ENCODE measurements at regions not wholly inside any gene's neighbourhood (a gene's known extent, or its start where the extent isn't known, plus 50 kb on each side); places are given as distances from the start of the nearest gene placed in this dataset.

DNA sequence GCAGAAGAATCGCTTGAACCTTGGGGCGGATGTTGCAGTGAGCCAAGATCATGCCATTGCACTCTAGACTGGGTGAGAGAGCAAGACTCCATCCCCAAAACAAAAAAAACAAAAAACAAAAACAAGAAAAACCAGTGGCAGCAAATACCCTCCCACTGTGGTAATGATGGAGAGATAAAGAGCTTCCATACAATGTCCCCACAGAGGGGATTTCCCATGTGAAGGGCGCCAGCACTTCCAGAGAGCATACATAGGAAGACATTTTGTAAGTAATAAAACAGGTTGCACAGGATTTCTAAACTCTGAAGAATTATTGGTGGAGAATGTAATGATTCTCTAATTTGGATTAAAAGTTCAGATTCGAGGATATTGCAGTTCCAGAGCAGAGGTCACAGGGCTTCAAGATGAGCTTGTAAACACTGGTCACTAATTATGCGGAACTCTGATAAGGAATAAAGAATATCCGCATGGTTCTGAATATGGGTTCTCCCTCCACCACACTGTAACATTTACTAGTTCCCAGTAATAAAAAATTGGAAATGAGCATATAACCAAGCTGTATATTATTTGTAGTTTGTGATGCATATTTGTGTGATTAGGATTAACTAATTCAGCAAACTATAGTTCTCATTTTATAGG, 290.1 kb upstream of the SLC10A2 start:
- Mint-ChIP-seq H3K36me3 (no peaks in the 10 kb centered on the region), H3K27me3 (no peaks in the 10 kb centered on the region), H3K4me3 (no peak overlapping the region), H3K27ac (no peak overlapping the region), H3K4me1 (no peaks in the 10 kb centered on the region), H3K9me3 (peaks cover 0 to 6% of the 10 kb centered on the region in 2 donors)
- ATAC-seq (replicated peaks) (no peak), DNase-seq (no peak)

DNA sequence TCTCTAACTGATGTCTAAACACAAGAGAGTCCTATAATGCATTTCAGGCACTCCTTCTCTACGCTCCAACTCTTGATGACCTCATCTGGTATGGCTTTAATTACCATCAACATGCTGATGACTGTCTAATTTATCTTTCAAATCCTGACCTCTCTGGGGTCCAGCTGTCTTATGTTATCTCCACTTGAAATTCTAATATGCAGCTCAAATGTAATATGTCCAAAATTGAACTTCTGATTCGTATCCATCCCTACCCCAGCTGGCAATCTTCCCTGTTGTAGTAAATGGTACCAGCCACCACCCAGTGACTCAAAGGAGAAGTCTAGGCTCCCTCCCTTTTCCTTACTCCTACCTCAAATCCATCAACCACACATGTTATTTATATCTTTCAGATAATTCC, 288.0 kb upstream of the SLC10A2 start:
- Mint-ChIP-seq H3K4me1 (no peaks in the 10 kb centered on the region), H3K36me3 (no peaks in the 10 kb centered on the region)
- no peak for DNase-seq

DNA sequence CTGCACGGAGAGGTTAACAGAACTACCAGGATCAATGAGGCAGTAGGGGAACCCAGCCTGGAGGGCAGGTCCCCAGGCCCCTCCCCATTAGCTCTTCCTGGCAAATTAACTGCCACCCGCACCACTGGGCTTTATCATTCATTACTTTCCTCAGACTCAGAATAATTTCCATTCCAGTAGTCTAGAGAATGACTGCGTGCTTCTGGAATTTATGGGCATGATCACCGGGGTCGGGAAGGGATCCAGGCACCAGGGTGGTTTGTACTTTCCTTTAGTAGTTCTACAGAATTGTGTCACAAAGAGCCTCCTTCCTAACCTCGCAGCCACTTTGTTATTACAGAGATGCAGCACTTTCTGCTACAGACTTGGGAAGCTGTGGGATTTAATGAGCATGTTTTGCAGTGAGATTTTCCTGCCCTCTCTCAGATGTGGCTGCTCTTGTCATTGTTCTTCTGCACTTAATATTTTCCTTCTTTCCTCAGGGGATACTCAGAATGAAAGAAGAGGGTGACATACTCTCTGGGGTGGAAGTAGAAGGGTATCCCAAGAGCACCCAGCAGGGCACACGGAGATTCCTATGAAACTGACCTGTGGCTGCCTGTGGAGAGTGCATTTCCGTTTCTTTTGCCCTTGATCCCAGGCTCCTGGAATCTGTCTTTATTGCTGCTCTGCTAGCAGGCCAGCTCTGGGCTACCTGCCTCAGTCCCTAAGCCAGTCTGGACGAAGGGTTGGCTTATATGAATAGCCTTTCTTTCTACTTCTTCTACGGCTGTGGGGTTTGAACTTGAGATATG, 285.0 kb upstream of the SLC10A2 start:
- H3K9me3 Mint-ChIP-seq: peaks cover 4 to 8% of the 10 kb centered on the region in 2 donors
- no peak overlapping the region for H3K4me3 Mint-ChIP-seq
- ATAC-seq (replicated peaks) (no peak), DNase-seq (no peak)
- H3K36me3 Mint-ChIP-seq: no peaks in the 10 kb centered on the region
- H3K27me3 Mint-ChIP-seq: no peaks in the 10 kb centered on the region
- no peaks in the 10 kb centered on the region for H3K4me1 Mint-ChIP-seq
- H3K27ac Mint-ChIP-seq: no peak overlapping the region

More for the DNA sequence above, 288.0 kb upstream of the SLC10A2 start:
- Mint-ChIP-seq H3K27me3 (no peaks in the 10 kb centered on the region), H3K4me3 (no peak overlapping the region), H3K27ac (no peak overlapping the region), H3K9me3 (peaks cover 0 to 8% of the 10 kb centered on the region in 2 donors)
- no peak for ATAC-seq (replicated peaks)

DNA sequence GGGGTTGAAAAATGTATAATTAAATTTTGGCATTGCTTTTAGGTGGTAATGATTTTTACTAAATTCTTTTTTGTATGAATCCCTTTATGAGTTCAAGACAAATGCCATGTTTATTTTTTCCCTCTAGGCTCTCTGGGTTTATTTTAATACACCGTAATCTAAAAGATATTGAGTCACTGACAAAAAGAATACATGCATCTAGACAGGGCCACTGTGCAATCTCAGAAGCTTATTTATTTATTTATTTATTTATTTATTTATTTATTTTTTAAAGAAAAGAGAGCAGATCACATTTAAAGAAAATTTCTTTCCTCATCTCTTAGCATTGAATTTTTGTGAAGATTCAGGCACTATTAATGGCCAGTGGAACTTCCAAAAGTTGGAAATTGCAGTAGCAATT, 283.9 kb upstream of the SLC10A2 start:
- no peaks in the 10 kb centered on the region for H3K4me1 Mint-ChIP-seq
- no peaks in the 10 kb centered on the region for H3K36me3 Mint-ChIP-seq
- no peak overlapping the region for H3K27ac Mint-ChIP-seq
- no peaks in the 10 kb centered on the region for H3K27me3 Mint-ChIP-seq
- peaks cover 4 to 10% of the 10 kb centered on the region in 2 donors for H3K9me3 Mint-ChIP-seq
- no peak for DNase-seq
- ATAC-seq (replicated peaks): no peak
- no peak overlapping the region for H3K4me3 Mint-ChIP-seq

DNA sequence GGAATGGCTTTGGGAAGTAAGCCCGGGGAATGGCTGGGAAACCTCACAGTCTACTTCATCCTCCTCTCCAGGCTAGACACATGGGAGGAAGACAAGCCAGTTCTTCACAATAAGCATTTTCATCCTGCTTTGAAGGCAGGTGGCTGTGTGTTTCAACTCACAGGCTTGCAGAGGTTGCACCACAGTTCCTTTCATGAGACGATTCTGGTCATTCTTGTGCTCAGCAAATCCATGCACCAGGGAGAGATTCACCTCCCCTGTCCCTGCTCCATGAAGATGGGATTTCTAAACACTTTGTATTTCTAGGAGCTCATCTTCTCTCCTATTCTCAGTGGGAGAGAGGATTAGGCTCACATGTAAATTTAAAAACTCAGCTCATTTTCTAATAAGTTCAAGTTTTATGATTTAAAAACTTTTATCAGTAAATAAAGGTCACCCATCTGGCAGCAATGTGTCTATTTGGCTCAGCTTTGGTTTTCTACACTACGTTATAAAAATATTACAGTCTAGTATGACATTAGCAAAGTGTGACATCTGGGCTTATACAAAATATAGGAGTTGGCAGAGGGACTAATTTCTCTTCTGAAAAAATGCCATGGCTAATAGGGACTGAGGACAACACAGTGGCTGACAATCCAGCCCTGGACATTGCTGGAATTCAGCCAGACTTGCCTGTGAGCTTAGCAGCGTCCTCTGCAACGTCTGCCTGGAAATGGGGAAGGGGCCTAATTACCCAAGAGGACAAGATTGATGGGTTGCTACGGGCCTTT, 283.2 kb upstream of the SLC10A2 start:
- Mint-ChIP-seq H3K4me1 (no peaks in the 10 kb centered on the region), H3K36me3 (no peaks in the 10 kb centered on the region), H3K4me3 (no peak overlapping the region), H3K9me3 (peaks cover 8 to 15% of the 10 kb centered on the region in 2 donors), H3K27me3 (no peaks in the 10 kb centered on the region), H3K27ac (no peak overlapping the region)
- ATAC-seq (replicated peaks) (no peak), DNase-seq (no peak)

DNA sequence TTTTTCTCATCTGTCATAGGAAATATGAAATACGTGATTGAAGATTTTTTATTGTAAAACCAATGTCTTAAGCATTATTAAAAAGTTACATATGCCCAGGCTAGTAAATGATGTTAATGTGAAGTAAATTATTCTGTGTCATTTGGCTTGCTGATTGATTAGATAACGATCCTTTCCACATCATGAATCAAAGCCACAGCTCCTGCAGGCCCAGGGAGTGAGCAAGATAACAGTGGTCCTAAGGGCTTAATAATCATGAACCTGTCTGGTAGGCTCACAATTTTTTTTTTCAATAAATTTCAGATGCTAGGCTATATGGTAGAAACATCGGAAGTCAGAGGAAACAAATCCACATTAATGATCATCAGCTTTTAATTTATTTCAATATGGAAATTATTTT, 269.0 kb upstream of the SLC10A2 start:
- DNase-seq: no peak
- H3K9me3 Mint-ChIP-seq: peaks cover 3 to 5% of the 10 kb centered on the region in 2 donors
- H3K4me3 Mint-ChIP-seq: no peak overlapping the region
- H3K27ac Mint-ChIP-seq: no peak overlapping the region
- no peaks in the 10 kb centered on the region for H3K4me1 Mint-ChIP-seq
- H3K27me3 Mint-ChIP-seq: no peaks in the 10 kb centered on the region
- H3K36me3 Mint-ChIP-seq: no peaks in the 10 kb centered on the region
- no peak for ATAC-seq (replicated peaks)

DNA sequence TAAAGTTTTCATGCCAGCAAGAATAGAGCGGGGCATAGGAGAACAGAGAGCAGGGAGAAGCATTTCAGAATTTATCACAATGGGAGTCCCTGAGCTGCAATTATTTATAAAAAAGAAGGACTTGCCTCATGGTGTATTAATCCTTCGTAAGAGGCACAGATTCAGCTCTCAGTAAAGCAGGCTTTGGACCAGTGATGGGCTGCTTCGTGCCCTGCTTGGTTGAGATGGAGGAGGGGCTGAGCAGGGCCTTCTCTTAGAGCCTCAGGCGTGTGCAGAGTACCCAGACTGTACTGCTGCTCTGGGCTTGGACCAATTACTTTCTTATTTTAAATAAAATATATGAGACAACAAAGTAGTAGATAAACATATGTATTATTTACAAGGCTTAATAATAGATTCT, 265.7 kb upstream of the SLC10A2 start:
- Mint-ChIP-seq H3K9me3 (no peaks in the 10 kb centered on the region), H3K27me3 (no peaks in the 10 kb centered on the region), H3K27ac (no peak overlapping the region), H3K4me3 (no peak overlapping the region), H3K4me1 (no peaks in the 10 kb centered on the region), H3K36me3 (no peaks in the 10 kb centered on the region)
- ATAC-seq (replicated peaks) (no peak), DNase-seq (no peak)

DNA sequence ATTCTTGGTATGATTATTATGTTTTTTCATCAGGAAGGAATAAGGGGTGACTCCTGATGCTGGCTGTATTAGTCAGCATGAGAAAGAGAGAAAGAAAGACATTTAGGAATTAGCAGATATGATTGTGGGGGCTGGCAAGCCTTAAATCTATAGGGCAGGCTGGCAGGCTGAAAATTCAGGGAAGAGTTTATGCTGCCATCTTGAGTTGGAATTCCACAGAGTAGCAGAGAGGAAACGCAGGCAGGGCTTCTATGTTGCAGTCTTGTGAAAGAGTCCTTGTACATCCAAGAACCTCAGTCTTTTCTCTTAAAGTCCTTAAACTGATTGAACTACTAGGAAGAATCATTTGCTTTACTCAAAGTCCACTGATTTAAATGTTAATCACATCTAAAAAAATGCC, 262.7 kb upstream of the SLC10A2 start:
- DNase-seq: no peak
- no peak for ATAC-seq (replicated peaks)
- Mint-ChIP-seq H3K9me3 (peaks cover 0 to 2% of the 10 kb centered on the region in 2 donors), H3K36me3 (no peaks in the 10 kb centered on the region), H3K4me1 (no peaks in the 10 kb centered on the region), H3K4me3 (no peak overlapping the region), H3K27me3 (no peaks in the 10 kb centered on the region), H3K27ac (no peak overlapping the region)

DNA sequence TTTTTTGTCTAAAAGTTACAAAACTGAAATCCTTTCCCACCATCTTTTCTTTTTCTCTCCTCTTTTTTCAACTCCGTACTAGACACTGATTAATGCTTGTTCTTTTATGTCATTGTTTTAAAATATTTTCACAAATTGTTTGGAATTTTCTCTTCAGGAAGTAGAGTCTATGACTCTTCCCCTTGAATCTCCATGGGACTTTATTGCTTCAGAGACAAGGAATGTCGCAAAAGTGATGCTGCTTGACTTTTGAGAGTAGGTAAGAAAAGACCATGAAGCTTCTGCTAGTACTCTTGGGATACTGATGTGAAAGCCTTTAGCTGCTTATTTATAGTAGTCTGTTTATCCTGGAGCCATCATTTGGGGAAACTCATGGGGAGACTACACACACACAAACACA, 260.1 kb upstream of the SLC10A2 start:
- H3K36me3 Mint-ChIP-seq: no peaks in the 10 kb centered on the region
- no peaks in the 10 kb centered on the region for H3K27me3 Mint-ChIP-seq
- no peaks in the 10 kb centered on the region for H3K4me1 Mint-ChIP-seq
- DNase-seq (no peak), ATAC-seq (replicated peaks) (no peak)
- H3K27ac Mint-ChIP-seq: no peak overlapping the region
- no peak overlapping the region for H3K4me3 Mint-ChIP-seq
- peaks cover 0 to 2% of the 10 kb centered on the region in 2 donors for H3K9me3 Mint-ChIP-seq

DNA sequence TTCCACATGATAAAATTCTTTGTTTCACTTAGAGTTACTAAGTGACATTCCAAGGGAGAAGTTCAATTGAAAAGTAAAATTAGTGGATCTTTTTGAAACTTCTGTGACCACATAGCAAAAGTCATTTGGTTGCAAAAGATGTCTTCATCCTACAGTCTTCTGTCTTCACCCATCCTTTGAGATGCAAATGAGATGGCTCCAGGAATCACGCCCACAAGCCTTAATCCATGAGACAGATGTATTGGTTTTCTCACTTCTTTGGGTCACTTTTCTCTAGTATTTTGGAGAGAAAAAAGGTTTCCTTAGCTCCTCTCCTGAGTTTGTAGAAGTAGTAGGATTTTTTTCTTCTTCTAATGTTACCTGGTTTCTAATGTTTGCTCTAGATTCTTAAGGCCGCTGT, 259.5 kb upstream of the SLC10A2 start:
- H3K4me1 Mint-ChIP-seq: no peaks in the 10 kb centered on the region
- peaks cover 0 to 2% of the 10 kb centered on the region in 2 donors for H3K9me3 Mint-ChIP-seq
- H3K4me3 Mint-ChIP-seq: no peak overlapping the region
- no peaks in the 10 kb centered on the region for H3K36me3 Mint-ChIP-seq
- H3K27ac Mint-ChIP-seq: no peak overlapping the region
- no peaks in the 10 kb centered on the region for H3K27me3 Mint-ChIP-seq
- ATAC-seq (replicated peaks): no peak
- DNase-seq: no peak

DNA sequence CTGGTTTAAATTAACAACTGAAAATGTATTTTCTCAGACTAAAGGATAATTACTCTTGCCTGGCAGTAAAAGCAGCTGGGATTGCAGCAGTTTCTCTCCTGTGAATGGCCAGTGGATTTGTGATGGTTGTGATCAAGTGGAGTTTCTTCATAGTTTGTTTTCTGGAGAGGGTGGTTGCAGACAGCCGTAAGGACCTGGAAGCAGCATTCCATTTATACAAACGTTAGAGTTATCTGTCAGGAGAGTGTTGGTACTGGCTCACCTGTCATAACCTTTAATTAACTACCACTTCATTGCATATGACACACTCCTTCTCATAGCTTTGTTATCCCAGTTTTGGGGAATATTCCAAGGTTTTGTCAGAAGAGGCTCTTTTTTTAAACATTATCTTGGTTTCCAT, 258.4 kb upstream of the SLC10A2 start:
- no peak overlapping the region for H3K4me3 Mint-ChIP-seq
- DNase-seq (no peak), ATAC-seq (replicated peaks) (no peak)
- no peak overlapping the region for H3K27ac Mint-ChIP-seq
- H3K36me3 Mint-ChIP-seq: no peaks in the 10 kb centered on the region
- peaks cover 0 to 2% of the 10 kb centered on the region in 2 donors for H3K9me3 Mint-ChIP-seq
- no peaks in the 10 kb centered on the region for H3K27me3 Mint-ChIP-seq
- H3K4me1 Mint-ChIP-seq: no peaks in the 10 kb centered on the region

DNA sequence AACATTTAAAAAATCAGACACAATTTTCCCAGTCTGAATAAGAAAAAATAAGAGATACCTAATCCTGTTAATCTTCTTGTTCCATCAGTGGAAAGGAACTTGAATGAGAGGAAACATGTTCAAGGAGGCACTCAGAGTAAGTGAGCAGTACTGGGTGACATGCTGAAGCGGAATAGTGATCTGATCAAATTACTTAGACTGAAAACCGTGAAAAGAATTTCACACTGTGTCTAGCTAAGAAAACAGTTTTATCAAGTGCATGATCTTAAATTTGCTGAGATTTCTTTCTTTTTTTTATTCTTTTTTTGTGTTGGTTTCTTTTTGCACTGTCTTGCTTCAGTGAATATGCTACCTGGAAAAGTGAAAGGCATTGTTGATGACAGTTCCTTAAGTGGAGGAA, 249.5 kb upstream of the SLC10A2 start:
- no peaks in the 10 kb centered on the region for H3K36me3 Mint-ChIP-seq
- no peak for DNase-seq
- ATAC-seq (replicated peaks): no peak
- H3K4me3 Mint-ChIP-seq: no peak overlapping the region
- H3K9me3 Mint-ChIP-seq: peaks cover 0 to 2% of the 10 kb centered on the region in 2 donors
- no peak overlapping the region for H3K27ac Mint-ChIP-seq
- H3K4me1 Mint-ChIP-seq: no peaks in the 10 kb centered on the region
- H3K27me3 Mint-ChIP-seq: no peaks in the 10 kb centered on the region

DNA sequence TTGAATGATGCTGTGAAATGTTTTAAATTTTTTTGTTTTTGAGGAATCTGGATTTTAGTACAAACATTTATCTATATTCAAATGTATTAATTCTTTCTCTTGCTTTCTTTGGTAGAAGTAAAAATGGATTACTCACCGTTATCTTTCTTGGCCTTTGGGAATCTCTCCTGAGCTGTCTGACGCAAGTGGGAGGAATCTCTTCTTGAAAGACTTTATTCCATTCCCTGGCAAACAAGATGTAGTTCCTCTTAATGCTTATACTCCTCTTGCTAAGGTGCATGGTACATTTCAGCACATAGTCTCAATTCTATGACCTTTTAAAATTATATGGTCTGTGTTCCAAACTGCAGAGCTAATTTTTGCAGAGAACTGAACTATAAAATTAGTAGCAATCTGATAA, 246.2 kb upstream of the SLC10A2 start:
- Mint-ChIP-seq H3K9me3 (peaks cover 5 to 6% of the 10 kb centered on the region in 2 donors), H3K36me3 (no peaks in the 10 kb centered on the region), H3K4me3 (no peak overlapping the region), H3K27ac (no peak overlapping the region), H3K4me1 (no peaks in the 10 kb centered on the region), H3K27me3 (no peaks in the 10 kb centered on the region)
- no peak for DNase-seq
- ATAC-seq (replicated peaks): no peak

DNA sequence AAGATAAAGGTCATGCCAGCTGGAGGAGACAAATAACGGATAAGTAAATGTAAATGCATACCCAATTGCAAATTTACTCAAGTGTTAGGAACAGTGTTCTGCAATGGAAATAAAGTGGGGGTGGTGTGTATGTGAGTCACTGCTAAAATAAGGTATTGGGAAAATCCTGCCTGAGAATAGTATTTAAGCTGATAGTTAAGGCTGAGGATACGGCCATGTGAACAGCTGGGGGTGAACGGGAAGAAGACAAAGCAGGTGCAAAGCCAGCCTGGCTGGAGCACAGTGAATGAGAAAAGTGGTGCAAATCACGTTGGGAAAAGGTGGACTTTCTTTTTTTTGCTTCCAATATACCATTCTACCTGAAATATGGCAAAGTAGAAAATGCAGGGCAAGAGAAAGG, 242.4 kb upstream of the SLC10A2 start:
- no peaks in the 10 kb centered on the region for H3K4me1 Mint-ChIP-seq
- H3K27ac Mint-ChIP-seq: no peak overlapping the region
- ATAC-seq (replicated peaks): no peak
- no peak overlapping the region for H3K4me3 Mint-ChIP-seq
- peaks cover 5 to 6% of the 10 kb centered on the region in 2 donors for H3K9me3 Mint-ChIP-seq
- no peak for DNase-seq
- H3K36me3 Mint-ChIP-seq: no peaks in the 10 kb centered on the region
- H3K27me3 Mint-ChIP-seq: no peaks in the 10 kb centered on the region

DNA sequence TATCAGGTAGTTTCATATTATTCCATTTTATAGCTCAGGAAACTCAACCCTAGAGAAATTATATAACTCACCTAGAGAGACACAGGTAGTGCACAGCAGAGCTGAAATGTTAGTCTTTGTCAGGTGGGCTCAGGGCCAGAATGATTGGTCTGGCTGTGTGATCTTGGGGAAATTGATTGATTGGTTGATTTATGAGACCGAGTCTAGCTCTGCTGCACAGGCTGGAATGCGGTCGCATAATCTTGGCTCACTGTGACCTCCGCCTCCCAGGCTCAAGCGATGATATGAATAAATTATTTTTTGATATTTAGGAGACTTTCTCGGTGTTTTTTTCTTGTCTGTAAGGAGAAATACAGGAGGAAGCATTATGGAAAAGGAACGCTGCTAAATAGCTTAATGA, 239.9 kb upstream of the SLC10A2 start:
- Mint-ChIP-seq H3K36me3 (no peaks in the 10 kb centered on the region), H3K27ac (no peak overlapping the region), H3K27me3 (no peaks in the 10 kb centered on the region), H3K9me3 (peaks cover 5 to 6% of the 10 kb centered on the region in 2 donors), H3K4me3 (no peak overlapping the region), H3K4me1 (no peaks in the 10 kb centered on the region)
- ATAC-seq (replicated peaks) (no peak), DNase-seq (no peak)
